GM12892 (cell line): ENCODE measurements at regions not wholly inside any gene's neighbourhood (a gene's known extent, or its start where the extent isn't known, plus 50 kb on each side); places are given as distances from the start of the nearest gene placed in this dataset.

Experiments
- POLR2A ChIP-seq: IDR thresholded peaks from 2 replicates; pipeline ENCODE4 v1.6.1; 2011; ENCODE audit warnings: low read depth, low read length, control low read depth
- POLR2AphosphoS5 ChIP-seq: IDR thresholded peaks from 2 replicates; pipeline ENCODE4 v1.6.1; 2011; ENCODE audit warnings: low read depth, low read length, control low read depth
- TAF1 ChIP-seq: IDR thresholded peaks from 2 replicates; pipeline ENCODE4 v1.6.1; 2011; ENCODE audit warnings: low read depth, mild to moderate bottlenecking, control low read depth, low read length, borderline replicate concordance

GRCh38 chr1:68352202-68352601 is 97.6 kb downstream of the RPE65 start:
- TF ChIP-seq TAF1: no peak
- TF ChIP-seq POLR2A: no peak
- no peak for TF ChIP-seq POLR2AphosphoS5
